Panc1 (cell line): ENCODE measurements at regions not wholly inside any gene's neighbourhood (a gene's known extent, or its start where the extent isn't known, plus 50 kb on each side); places are given as distances from the start of the nearest gene placed in this dataset.

Experiments used
- CTCF ChIP-seq: fragments of 450-650 bp; IDR thresholded peaks from 2 replicates; pipeline ENCODE4 v1.5.1; 2017; ENCODE audit warnings: mild to moderate bottlenecking
- POLR2AphosphoS5 ChIP-seq: IDR thresholded peaks from 2 replicates; pipeline ENCODE4 v1.6.1; 2012; ENCODE audit warnings: mild to moderate bottlenecking, low read depth, low read length, moderate library complexity
- REST ChIP-seq, 2 experiments: IDR thresholded peaks; 2 replicates each; pipeline ENCODE4 v1.6.1; 2011 to 2012; ENCODE audit warnings: low read depth in 2 of 2, control low read depth in 1 of 2, low read length in 1 of 2, mild to moderate bottlenecking in 1 of 2, moderate library complexity in 1 of 2; ENCODE audit not compliant: insufficient read depth in 1 of 2
- TCF7L2 ChIP-seq: IDR thresholded peaks from 2 replicates; pipeline ENCODE4 v1.6.1; 2011; ENCODE audit warnings: mild to moderate bottlenecking, low read depth, low read length, inconsistent platforms

GRCh38 chr14:62253911-62254310 is 491.7 kb downstream of the SNAPC1 start:
- TF ChIP-seq CTCF (no peak), REST (IDR thresholded peaks at IDR 0.05; ENCODE audit: insufficient read depth in 1 of 2, low read depth in 2 of 2, low read length in 1 of 2) (no peak), POLR2AphosphoS5 (no peak), TCF7L2 (no peak)
